SK-N-SH treated with all-trans-retinoic acid at 6 μM for 48 hours (cell line): ENCODE measurements at regions not wholly inside any gene's neighbourhood (a gene's known extent, or its start where the extent isn't known, plus 50 kb on each side); places are given as distances from the start of the nearest gene placed in this dataset.

Experiments
- ATAC-seq: fragments of 200-7000 bp; cut with Tn5 transposase; 3 replicates; pipeline ENCODE4 v1.9.1; 2020; ENCODE audit warnings: mild to moderate bottlenecking, moderate library complexity
- ARNTL ChIP-seq: fragments of 450-650 bp; formaldehyde crosslinking; IDR thresholded peaks from 2 replicates; pipeline ENCODE4 v1.5.0; 2020; ENCODE audit warnings: low read depth, mild to moderate bottlenecking, moderate library complexity, borderline replicate concordance
- BACH2 ChIP-seq: fragments of 250-450 bp; sonication (Bioruptor Pico); IDR thresholded peaks from 2 replicates; pipeline ENCODE4 v1.9.0; 2021; ENCODE audit warnings: mild to moderate bottlenecking, borderline replicate concordance
- CREB5 ChIP-seq: fragments of 250-450 bp; sonication (Bioruptor Pico); IDR thresholded peaks from 2 replicates; pipeline ENCODE4 v1.5.1; 2020; ENCODE audit warnings: low read depth, mild to moderate bottlenecking, moderate library complexity
- CSRNP3 ChIP-seq: fragments of 250-450 bp; sonication (Bioruptor Pico); IDR thresholded peaks from 2 replicates; pipeline ENCODE4 v1.5.1; 2021; ENCODE audit warnings: mild to moderate bottlenecking, moderate library complexity
- ESRRG ChIP-seq: fragments of 250-450 bp; sonication (Bioruptor Pico); IDR thresholded peaks from 2 replicates; pipeline ENCODE4 v1.6.1; 2021; ENCODE audit warnings: mild to moderate bottlenecking
- ISL1 ChIP-seq: fragments of 250-450 bp; sonication (Bioruptor Pico); IDR thresholded peaks from 2 replicates; pipeline ENCODE4 v2.1.2; 2022; ENCODE audit warnings: mild to moderate bottlenecking, moderate library complexity
- OSR1 ChIP-seq: fragments of 250-450 bp; sonication (Bioruptor Pico); IDR thresholded peaks from 2 replicates; pipeline ENCODE4 v1.8.0; 2022; ENCODE audit warnings: moderate library complexity, mild to moderate bottlenecking, inconsistent platforms
- PATZ1 ChIP-seq: fragments of 250-450 bp; sonication (Bioruptor Pico); IDR thresholded peaks from 2 replicates; pipeline ENCODE4 v1.8.0; 2020; ENCODE audit warnings: mild to moderate bottlenecking, moderate library complexity, borderline replicate concordance
- POU6F1 ChIP-seq: fragments of 250-450 bp; sonication (Bioruptor Pico); IDR thresholded peaks from 2 replicates; pipeline ENCODE4 v1.8.0; 2021; ENCODE audit warnings: low read depth, mild to moderate bottlenecking, moderate library complexity, borderline replicate concordance
- PPARA ChIP-seq: fragments of 250-450 bp; sonication (Bioruptor Pico); IDR thresholded peaks from 2 replicates; pipeline ENCODE4 v1.5.0; 2020; ENCODE audit warnings: mild to moderate bottlenecking, borderline replicate concordance
- RARB ChIP-seq: fragments of 250-450 bp; sonication (Bioruptor Pico); IDR thresholded peaks from 2 replicates; pipeline ENCODE4 v1.8.0; 2021; ENCODE audit warnings: mild to moderate bottlenecking, moderate library complexity
- SNAI2 ChIP-seq: fragments of 250-450 bp; sonication (Bioruptor Pico); IDR thresholded peaks from 2 replicates; pipeline ENCODE4 v1.5.0; 2020; ENCODE audit warnings: mild to moderate bottlenecking, moderate library complexity
- TCF4 ChIP-seq: fragments of 250-450 bp; sonication (Bioruptor Pico); IDR thresholded peaks from 2 replicates; pipeline ENCODE4 v1.8.0; 2021; ENCODE audit warnings: mild to moderate bottlenecking, moderate library complexity, borderline replicate concordance
- TOX ChIP-seq: fragments of 250-450 bp; sonication (Bioruptor Pico); IDR thresholded peaks from 2 replicates; pipeline ENCODE4 v1.8.0; 2021; ENCODE audit warnings: mild to moderate bottlenecking, moderate library complexity, borderline replicate concordance
- ZC3H10 ChIP-seq: fragments of 250-450 bp; sonication (Bioruptor Pico); IDR thresholded peaks from 2 replicates; pipeline ENCODE4 v1.5.1; 2021; ENCODE audit warnings: mild to moderate bottlenecking, moderate library complexity
- ZFP3 ChIP-seq: fragments of 250-450 bp; sonication (Bioruptor Pico); IDR thresholded peaks from 2 replicates; pipeline ENCODE4 v1.5.0; 2020; ENCODE audit warnings: mild to moderate bottlenecking, moderate library complexity
- ZFP30 ChIP-seq: fragments of 450-650 bp; formaldehyde crosslinking; IDR thresholded peaks from 2 replicates; pipeline ENCODE4 v1.5.0; 2022; ENCODE audit warnings: mild to moderate bottlenecking, moderate library complexity
- ZNF565 ChIP-seq: fragments of 450-650 bp; formaldehyde crosslinking; conservative IDR thresholded peaks from 2 replicates; pipeline ENCODE4 v1.5.0; 2020; ENCODE audit warnings: low read depth, mild to moderate bottlenecking, moderate library complexity
- ZNF70 ChIP-seq: fragments of 450-650 bp; formaldehyde crosslinking; IDR thresholded peaks from 2 replicates; pipeline ENCODE4 v1.5.0; 2020; ENCODE audit warnings: mild to moderate bottlenecking, moderate library complexity
- ZNF8 ChIP-seq: fragments of 450-650 bp; formaldehyde crosslinking; IDR thresholded peaks from 2 replicates; pipeline ENCODE4 v1.5.0; 2020; ENCODE audit warnings: mild to moderate bottlenecking, moderate library complexity
- TF ChIP-seq, protein P1 (sequence below): fragments of 250-450 bp; sonication (Bioruptor Pico); IDR thresholded peaks from 2 replicates; pipeline ENCODE4 v1.5.0; 2020; ENCODE audit warnings: mild to moderate bottlenecking, moderate library complexity

DNA sequence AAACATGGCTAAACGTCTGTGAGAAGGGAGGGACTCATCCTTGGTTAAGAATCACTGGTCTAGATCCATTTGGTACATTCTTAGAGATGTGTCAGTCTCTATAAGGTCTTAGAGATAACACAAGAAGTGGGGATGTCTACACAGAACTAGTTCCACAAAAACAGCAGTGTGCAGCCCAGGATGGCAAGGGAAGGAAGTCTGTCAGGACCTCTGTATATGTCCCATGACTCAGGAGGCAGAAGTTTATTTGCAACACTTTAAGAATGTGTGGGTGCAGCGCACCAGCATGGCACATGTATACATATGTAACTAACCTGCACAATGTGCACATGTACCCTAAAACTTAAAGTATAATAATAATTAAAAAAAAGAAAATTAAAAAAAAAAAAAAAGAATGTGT lies 548.5 kb upstream of the SOX9 start:
- no peak; the same call in 2 of the 3 replicates for ATAC-seq
- TF ChIP-seq ISL1: no peak
- no peak for TF ChIP-seq CREB5 (CRISPR knock-in tag)
- no peak for TF ChIP-seq ZNF565 (CRISPR knock-in tag)
- no peak for TF ChIP-seq ZNF8
- TF ChIP-seq CSRNP3 (CRISPR knock-in tag): no peak
- no peak for TF ChIP-seq TCF4 (CRISPR knock-in tag)
- TF ChIP-seq TOX (CRISPR knock-in tag): no peak
- TF ChIP-seq ARNTL (CRISPR knock-in tag): no peak
- no peak for TF ChIP-seq POU6F1 (CRISPR knock-in tag)
- TF ChIP-seq, protein P1, sequence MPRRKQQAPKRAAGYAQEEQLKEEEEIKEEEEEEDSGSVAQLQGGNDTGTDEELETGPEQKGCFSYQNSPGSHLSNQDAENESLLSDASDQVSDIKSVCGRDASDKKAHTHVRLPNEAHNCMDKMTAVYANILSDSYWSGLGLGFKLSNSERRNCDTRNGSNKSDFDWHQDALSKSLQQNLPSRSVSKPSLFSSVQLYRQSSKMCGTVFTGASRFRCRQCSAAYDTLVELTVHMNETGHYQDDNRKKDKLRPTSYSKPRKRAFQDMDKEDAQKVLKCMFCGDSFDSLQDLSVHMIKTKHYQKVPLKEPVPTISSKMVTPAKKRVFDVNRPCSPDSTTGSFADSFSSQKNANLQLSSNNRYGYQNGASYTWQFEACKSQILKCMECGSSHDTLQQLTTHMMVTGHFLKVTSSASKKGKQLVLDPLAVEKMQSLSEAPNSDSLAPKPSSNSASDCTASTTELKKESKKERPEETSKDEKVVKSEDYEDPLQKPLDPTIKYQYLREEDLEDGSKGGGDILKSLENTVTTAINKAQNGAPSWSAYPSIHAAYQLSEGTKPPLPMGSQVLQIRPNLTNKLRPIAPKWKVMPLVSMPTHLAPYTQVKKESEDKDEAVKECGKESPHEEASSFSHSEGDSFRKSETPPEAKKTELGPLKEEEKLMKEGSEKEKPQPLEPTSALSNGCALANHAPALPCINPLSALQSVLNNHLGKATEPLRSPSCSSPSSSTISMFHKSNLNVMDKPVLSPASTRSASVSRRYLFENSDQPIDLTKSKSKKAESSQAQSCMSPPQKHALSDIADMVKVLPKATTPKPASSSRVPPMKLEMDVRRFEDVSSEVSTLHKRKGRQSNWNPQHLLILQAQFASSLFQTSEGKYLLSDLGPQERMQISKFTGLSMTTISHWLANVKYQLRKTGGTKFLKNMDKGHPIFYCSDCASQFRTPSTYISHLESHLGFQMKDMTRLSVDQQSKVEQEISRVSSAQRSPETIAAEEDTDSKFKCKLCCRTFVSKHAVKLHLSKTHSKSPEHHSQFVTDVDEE (CRISPR knock-in tag): no peak
- TF ChIP-seq ZFP3 (CRISPR knock-in tag): no peak
- TF ChIP-seq ZFP30 (CRISPR knock-in tag): no peak

DNA sequence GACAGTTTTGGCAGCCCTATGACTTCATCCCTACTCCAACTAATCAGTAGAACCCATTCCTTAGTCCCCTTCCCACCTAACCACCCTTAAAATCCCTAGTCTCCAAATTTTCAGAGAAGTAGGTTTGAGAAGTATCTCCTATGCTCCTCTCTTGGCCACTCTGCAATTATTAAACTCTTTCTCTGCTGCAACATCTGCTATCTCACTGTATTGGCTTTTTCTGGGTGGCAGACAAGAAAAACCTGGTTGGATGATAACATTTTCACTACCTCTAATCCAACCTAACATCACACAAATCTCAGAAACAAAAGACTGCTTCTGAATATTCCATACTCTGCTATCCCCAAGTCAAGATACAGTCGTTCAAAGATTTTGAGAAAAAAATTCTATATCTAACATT lies 542.4 kb upstream of the SOX9 start:
- no peak for TF ChIP-seq BACH2
- TF ChIP-seq ARNTL (CRISPR knock-in tag): no peak
- no peak for TF ChIP-seq PATZ1 (CRISPR knock-in tag)
- no peak for TF ChIP-seq TCF4 (CRISPR knock-in tag)
- TF ChIP-seq RARB (CRISPR knock-in tag): no peak
- no peak for TF ChIP-seq ZNF70 (CRISPR knock-in tag)
- TF ChIP-seq POU6F1 (CRISPR knock-in tag): no peak
- no peak for TF ChIP-seq CSRNP3 (CRISPR knock-in tag)
- TF ChIP-seq SNAI2: no peak
- no peak for TF ChIP-seq ZFP3 (CRISPR knock-in tag)
- TF ChIP-seq ZC3H10 (CRISPR knock-in tag): no peak
- TF ChIP-seq, protein P1 (CRISPR knock-in tag): no peak
- TF ChIP-seq ZFP30 (CRISPR knock-in tag): no peak
- no peak for TF ChIP-seq PPARA (CRISPR knock-in tag)
- TF ChIP-seq TOX (CRISPR knock-in tag): no peak
- TF ChIP-seq ZNF8: no peak
- TF ChIP-seq CREB5 (CRISPR knock-in tag): no peak
- TF ChIP-seq OSR1 (CRISPR knock-in tag): no peak
- TF ChIP-seq ESRRG: no peak
- ATAC-seq: no peak
